PC-9 (cell line): ENCODE measurements at regions not wholly inside any gene's neighbourhood (a gene's known extent, or its start where the extent isn't known, plus 50 kb on each side); places are given as distances from the start of the nearest gene placed in this dataset.

Experiments used
- BruUV-seq: library from RNA; stranded (reverse); fragments of 400-500 nt; replicated peaks from 2 replicates; lab custom pipeline; 2021; lab: Mats Ljungman, UMichigan
- CTCF ChIA-PET: fragments of 300-600 bp; sonication (Branson Sonifier 250); formaldehyde crosslinking; loops from one replicate; lab custom pipeline; 2022; ENCODE audit warnings: antibody characterized with exemption; lab: Charles Lee
- POLR2A ChIA-PET: fragments of 300-600 bp; sonication (Branson Sonifier 250); formaldehyde crosslinking; loops from one replicate; lab custom pipeline; 2022; ENCODE audit warnings: antibody characterized with exemption; ENCODE audit not compliant: unreplicated experiment; lab: Charles Lee
- DNase-seq, 2 experiments: peaks; one replicate each; pipeline versions ENCODE4 v3.0.0 to v3.0.0-alpha.2; 2015 to 2022; ENCODE audit warnings: mixed read lengths in 1 of 2
- H2AFZ ChIP-seq: fragments of 200-600 bp; sonication (generic); 2 replicates; pipeline ENCODE4 v1.8.1; 2017; ENCODE audit warnings: antibody characterized with exemption
- H3F3A ChIP-seq: fragments of 200-600 bp; sonication (generic); 2 replicates; pipeline ENCODE4 v1.8.1; 2017; ENCODE audit warnings: antibody characterized with exemption, mild to moderate bottlenecking, low read depth; ENCODE audit not compliant: insufficient read depth
- H3K27ac ChIP-seq: fragments of 200-600 bp; sonication (generic); 2 replicates; pipeline ENCODE4 v1.6.1; 2016; ENCODE audit warnings: mixed run types
- H3K27me3 ChIP-seq: fragments of 200-600 bp; sonication (generic); 2 replicates; pipeline ENCODE4 v1.6.1; 2016; ENCODE audit warnings: low read depth, mixed run types; ENCODE audit not compliant: insufficient read depth
- H3K36me3 ChIP-seq: fragments of 200-600 bp; sonication (generic); 2 replicates; pipeline ENCODE4 v1.6.1; 2016; ENCODE audit warnings: low read depth, mixed run types
- H3K4me1 ChIP-seq: fragments of 200-600 bp; sonication (generic); replicated peaks from 2 replicates; pipeline ENCODE4 v1.6.1; 2016; ENCODE audit warnings: mixed run types; ENCODE audit not compliant: insufficient read depth
- H3K4me2 ChIP-seq: fragments of 200-600 bp; sonication (generic); 2 replicates; pipeline ENCODE4 v1.6.1; 2017; ENCODE audit warnings: mixed run types
- H3K4me3 ChIP-seq: fragments of 200-600 bp; sonication (generic); 2 replicates; pipeline ENCODE4 v1.6.1; 2016; ENCODE audit warnings: mixed run types
- H3K79me2 ChIP-seq: fragments of 200-600 bp; sonication (generic); 2 replicates; pipeline ENCODE4 v1.6.1; 2017; ENCODE audit warnings: low read depth, mixed run types
- H3K9me2 ChIP-seq: fragments of 200-600 bp; sonication (generic); 2 replicates; pipeline ENCODE4 v1.8.1; 2017; ENCODE audit warnings: mild to moderate bottlenecking; ENCODE audit not compliant: insufficient read depth
- H3K9me3 ChIP-seq: fragments of 200-600 bp; sonication (generic); 2 replicates; pipeline ENCODE4 v1.8.1; 2016; ENCODE audit warnings: low read depth; ENCODE audit not compliant: insufficient read depth
- H4K20me1 ChIP-seq: fragments of 200-600 bp; sonication (generic); 2 replicates; pipeline ENCODE4 v1.8.1; 2017; ENCODE audit not compliant: insufficient read depth
- EZH2 ChIP-seq: fragments of 200-600 bp; sonication (generic); IDR thresholded peaks from 2 replicates; pipeline ENCODE4 v1.8.0; 2017; ENCODE audit warnings: antibody characterized with exemption, low read depth
- intact Hi-C: fragments of 100-400 bp; cut with micrococcal nuclease; formaldehyde crosslinking; loops from one replicate; pipeline ENCODE4 v1.10.0; 2022; ENCODE audit not compliant: unreplicated experiment
- TF ChIP-seq, protein P1 (sequence below): fragments of 200-600 bp; sonication (generic); conservative IDR thresholded peaks from 2 replicates; pipeline ENCODE4 v1.6.1; 2017; ENCODE audit warnings: mixed run types, antibody characterized with exemption, mild to moderate bottlenecking, moderate library complexity

DNA sequence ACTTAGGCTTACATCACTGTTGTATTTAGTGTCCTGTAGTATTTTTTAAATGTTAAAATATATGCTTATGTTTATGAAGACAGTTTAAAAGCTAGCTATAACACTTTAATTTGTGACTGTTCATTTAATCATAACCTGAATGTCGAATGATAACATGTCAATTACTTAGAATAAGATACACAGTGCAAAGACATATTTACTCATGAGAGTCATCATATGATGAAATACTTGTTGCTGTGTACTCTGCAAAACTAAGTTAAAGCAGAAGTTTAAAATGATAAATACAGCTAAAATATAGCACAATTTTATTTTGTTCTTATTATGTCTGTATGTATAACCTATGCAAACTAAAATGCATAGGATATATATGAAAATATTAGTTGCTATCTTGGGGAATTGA is 497.4 kb downstream of the FSCB start:
- no peaks in the 10 kb centered on the region for H3F3A ChIP-seq
- no peaks in the 10 kb centered on the region for H3K9me3 ChIP-seq
- no peak overlapping the region for H2AFZ ChIP-seq
- H3K27me3 ChIP-seq: no peaks in the 10 kb centered on the region
- ChIA-PET POLR2A (no interaction called here), CTCF (no interaction called here)
- BruUV-seq: no TSS peak
- no peaks in the 10 kb centered on the region; the same call in 1 of the 2 replicates for H3K9me2 ChIP-seq
- intact Hi-C loops: no loop called here
- TF ChIP-seq, protein P1, sequence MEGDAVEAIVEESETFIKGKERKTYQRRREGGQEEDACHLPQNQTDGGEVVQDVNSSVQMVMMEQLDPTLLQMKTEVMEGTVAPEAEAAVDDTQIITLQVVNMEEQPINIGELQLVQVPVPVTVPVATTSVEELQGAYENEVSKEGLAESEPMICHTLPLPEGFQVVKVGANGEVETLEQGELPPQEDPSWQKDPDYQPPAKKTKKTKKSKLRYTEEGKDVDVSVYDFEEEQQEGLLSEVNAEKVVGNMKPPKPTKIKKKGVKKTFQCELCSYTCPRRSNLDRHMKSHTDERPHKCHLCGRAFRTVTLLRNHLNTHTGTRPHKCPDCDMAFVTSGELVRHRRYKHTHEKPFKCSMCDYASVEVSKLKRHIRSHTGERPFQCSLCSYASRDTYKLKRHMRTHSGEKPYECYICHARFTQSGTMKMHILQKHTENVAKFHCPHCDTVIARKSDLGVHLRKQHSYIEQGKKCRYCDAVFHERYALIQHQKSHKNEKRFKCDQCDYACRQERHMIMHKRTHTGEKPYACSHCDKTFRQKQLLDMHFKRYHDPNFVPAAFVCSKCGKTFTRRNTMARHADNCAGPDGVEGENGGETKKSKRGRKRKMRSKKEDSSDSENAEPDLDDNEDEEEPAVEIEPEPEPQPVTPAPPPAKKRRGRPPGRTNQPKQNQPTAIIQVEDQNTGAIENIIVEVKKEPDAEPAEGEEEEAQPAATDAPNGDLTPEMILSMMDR: no peak
- TF ChIP-seq EZH2: no peak
- H3K4me2 ChIP-seq: no peak overlapping the region
- no peaks in the 10 kb centered on the region for H3K36me3 ChIP-seq
- H3K4me1 ChIP-seq: no peaks in the 10 kb centered on the region
- no peak overlapping the region for H3K27ac ChIP-seq
- H4K20me1 ChIP-seq: no peaks in the 10 kb centered on the region
- H3K4me3 ChIP-seq: no peak overlapping the region
- H3K79me2 ChIP-seq: no peaks in the 10 kb centered on the region
- DNase-seq: no peak

DNA sequence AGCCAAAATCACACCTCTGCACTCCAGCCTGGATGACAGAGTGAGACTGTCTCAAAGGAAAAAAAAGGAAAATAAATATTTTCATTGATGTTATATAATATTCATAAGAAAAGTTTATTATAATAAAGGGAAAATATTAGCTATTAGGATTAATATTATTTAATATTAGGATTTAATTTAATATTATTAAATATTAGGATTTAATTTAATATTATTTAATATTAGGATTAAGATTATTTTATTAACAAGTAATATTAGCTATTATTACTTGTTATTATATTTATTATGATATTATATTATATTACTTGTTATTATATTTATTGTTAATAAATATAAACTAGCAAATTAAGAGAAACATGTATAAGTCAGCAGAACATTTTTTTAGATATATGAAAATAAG is 518.1 kb downstream of the FSCB start:
- BruUV-seq: no TSS peak
- POLR2A ChIA-PET: interaction anchor here (0.5 kb wide), 1 partner anchor 11 kb away, joined by 8 read pairs; no protein-coding TSS in a partner anchor

DNA sequence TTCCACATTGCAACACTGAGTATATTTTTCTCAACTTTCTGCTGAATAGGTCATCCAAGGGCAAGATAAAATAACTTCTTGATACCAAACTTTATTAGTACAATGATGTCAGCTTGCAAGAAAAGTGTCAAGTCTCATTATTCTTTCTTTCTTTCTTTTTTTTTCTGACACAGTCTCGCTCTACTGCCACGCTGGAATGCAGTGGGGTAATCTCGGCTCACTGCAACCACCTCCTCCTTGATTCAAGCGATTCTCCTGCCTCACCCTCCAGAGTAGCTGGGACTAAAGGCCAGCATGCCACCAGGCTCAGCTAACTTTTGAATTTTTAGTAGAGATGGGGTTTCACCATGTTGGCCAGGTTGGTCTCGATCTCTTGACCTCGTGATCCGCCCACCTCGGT is 523.4 kb downstream of the FSCB start:
- no peaks in the 10 kb centered on the region for H3F3A ChIP-seq
- H2AFZ ChIP-seq: no peak overlapping the region
- no peaks in the 10 kb centered on the region for H4K20me1 ChIP-seq
- POLR2A ChIA-PET: no interaction called here
- no peak for DNase-seq
- H3K36me3 ChIP-seq: no peaks in the 10 kb centered on the region
- H3K9me3 ChIP-seq: no peaks in the 10 kb centered on the region
- no peaks in the 10 kb centered on the region for H3K9me2 ChIP-seq
- H3K27ac ChIP-seq: no peak overlapping the region
- no TSS peak for BruUV-seq
- H3K4me2 ChIP-seq: no peak overlapping the region
- intact Hi-C loops: no loop called here
- H3K79me2 ChIP-seq: no peaks in the 10 kb centered on the region
- CTCF ChIA-PET: no interaction called here
- no peak overlapping the region for H3K4me3 ChIP-seq
- H3K4me1 ChIP-seq: no peaks in the 10 kb centered on the region
- TF ChIP-seq EZH2: no peak
- TF ChIP-seq, protein P1: no peak
- no peaks in the 10 kb centered on the region for H3K27me3 ChIP-seq

More for the DNA sequence above, 518.1 kb downstream of the FSCB start:
- CTCF ChIA-PET: no interaction called here
- Histone ChIP-seq H2AFZ (no peak overlapping the region), H3K4me1 (no peaks in the 10 kb centered on the region), H3K9me3 (no peaks in the 10 kb centered on the region), H4K20me1 (no peaks in the 10 kb centered on the region), H3K36me3 (no peaks in the 10 kb centered on the region), H3K9me2 (no peaks in the 10 kb centered on the region), H3K27me3 (no peaks in the 10 kb centered on the region), H3F3A (no peaks in the 10 kb centered on the region), H3K79me2 (no peaks in the 10 kb centered on the region), H3K27ac (no peak overlapping the region), H3K4me2 (no peak overlapping the region), H3K4me3 (no peak overlapping the region)
- TF ChIP-seq EZH2: no peak
- TF ChIP-seq, protein P1: no peak
- DNase-seq: no peak
- intact Hi-C loops: no loop called here
